WI38 (cell line): ENCODE measurements at regions not wholly inside any gene's neighbourhood (a gene's known extent, or its start where the extent isn't known, plus 50 kb on each side); places are given as distances from the start of the nearest gene placed in this dataset.

ENCODE experiments used
- H3K4me3 ChIP-seq: 2 replicates; pipeline ENCODE4 v1.5.1; 2011; ENCODE audit warnings: low read depth, mild to moderate bottlenecking, control low read depth, low read length
- TF ChIP-seq, protein P1 (sequence below): IDR thresholded peaks from 2 replicates; pipeline ENCODE4 v1.5.1; 2012; ENCODE audit warnings: low read depth, mild to moderate bottlenecking, control low read depth, low read length

DNA sequence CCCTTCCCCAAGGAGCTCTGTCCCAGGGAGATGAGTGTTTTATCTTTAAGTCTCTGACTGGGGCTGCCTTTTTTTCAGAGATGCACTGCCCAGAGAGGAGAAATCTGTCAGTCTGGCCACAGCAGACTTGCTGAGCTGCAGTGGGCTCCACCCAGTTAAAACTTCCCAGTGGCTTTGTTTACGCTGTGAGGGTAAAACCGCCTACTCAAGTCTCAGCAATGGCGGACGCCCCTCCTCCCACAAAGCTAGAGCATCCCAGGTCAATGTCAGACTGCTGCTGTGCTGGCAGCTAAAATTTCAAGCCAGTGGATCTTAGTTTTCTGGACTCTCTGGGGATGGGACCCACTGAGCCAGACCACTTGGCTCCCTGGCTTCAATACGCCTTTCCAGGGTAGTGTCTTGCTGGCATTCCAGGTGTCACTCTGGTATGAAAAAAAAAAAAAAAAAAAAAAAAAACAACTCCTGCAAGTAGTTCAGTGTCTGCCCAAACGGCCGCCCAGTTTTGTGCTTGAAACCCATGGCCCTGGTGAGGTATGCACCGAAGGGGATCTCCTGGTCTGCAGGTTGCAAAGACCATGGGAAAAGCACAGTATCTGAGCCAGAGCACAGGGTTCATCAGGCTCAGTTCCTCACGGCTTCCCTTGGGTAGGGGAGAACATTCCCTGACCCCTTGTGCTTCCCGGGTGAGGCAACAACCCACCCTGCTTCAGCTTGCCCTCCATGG, 1616.1 kb upstream of the ADGRL3 start:
- no peak overlapping the region for H3K4me3 ChIP-seq
- TF ChIP-seq, protein P1, sequence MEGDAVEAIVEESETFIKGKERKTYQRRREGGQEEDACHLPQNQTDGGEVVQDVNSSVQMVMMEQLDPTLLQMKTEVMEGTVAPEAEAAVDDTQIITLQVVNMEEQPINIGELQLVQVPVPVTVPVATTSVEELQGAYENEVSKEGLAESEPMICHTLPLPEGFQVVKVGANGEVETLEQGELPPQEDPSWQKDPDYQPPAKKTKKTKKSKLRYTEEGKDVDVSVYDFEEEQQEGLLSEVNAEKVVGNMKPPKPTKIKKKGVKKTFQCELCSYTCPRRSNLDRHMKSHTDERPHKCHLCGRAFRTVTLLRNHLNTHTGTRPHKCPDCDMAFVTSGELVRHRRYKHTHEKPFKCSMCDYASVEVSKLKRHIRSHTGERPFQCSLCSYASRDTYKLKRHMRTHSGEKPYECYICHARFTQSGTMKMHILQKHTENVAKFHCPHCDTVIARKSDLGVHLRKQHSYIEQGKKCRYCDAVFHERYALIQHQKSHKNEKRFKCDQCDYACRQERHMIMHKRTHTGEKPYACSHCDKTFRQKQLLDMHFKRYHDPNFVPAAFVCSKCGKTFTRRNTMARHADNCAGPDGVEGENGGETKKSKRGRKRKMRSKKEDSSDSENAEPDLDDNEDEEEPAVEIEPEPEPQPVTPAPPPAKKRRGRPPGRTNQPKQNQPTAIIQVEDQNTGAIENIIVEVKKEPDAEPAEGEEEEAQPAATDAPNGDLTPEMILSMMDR, result no peak

DNA sequence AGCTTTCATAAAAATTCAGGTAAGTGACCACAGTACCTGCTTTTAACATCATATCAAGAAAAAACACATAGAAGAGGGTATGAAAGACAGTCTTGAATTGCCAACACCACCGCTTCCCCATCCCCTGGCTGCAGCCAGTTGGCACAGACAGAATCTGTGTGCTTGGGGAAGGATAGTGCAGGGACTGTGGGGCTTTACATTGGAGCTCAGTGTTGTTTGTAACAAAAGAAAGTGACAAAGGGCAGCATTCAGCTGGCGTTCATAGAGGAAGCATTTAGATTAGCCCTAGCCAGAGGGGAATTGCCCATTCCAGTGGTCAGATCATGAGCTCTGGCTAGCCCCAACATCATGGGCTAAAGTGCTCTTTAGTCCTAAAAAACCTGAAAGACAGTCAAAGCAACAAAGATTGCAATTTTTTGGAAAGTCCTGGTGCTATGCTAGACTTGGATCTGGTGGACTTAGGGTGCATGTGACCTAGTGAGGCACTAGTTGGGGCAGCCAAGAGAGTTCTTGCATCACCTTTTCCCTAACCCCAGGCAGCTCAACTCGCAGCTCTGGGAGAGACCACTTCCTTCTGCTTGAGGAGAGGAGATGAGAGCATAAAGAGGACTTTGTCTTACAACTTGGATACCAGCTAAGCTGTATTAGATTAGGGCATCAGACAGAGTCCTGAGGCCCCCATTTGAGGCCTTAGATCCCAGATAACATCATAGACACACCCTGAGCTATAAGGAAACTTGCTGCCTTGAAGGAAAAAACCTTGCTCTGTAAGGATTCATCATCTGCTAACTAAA, 1602.4 kb upstream of the ADGRL3 start:
- no peak overlapping the region for H3K4me3 ChIP-seq
- TF ChIP-seq, protein P1, result no peak

DNA sequence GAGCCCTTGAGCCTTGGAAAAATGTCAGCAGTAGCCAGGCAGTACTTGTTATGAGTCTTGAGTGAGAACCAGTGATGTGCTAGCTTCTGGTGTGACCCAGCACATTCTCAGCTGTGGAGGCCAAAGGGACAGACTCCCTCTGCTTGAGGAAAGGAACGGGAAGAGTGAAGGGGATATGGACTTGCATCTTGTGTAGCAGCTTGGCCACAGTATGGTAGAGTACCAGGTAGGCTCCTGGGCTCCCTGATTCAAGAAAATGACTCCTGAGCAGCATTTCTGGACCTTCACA, 1601.9 kb upstream of the ADGRL3 start:
- TF ChIP-seq, protein P1, result no peak
- H3K4me3 ChIP-seq, result no peak overlapping the region

DNA sequence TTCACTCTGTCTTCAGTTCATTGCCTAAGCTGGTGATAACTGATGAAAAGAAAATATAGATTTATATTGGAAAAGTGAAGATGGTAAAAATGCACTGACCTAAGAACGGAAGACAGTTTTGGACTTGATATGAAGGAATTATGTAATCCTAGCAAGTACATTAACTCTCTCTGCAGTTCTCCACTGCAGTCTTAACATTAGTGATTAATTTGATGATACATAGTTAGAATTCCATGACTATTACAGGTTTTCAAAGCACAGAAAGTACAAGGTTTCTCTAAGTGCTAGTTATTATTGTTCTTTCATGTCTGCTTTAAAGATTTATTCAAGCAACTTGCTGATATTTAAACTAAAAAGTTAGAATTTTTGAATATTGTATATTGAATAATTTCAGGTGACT, 1591.7 kb upstream of the ADGRL3 start:
- H3K4me3 ChIP-seq, result no peak overlapping the region
- TF ChIP-seq, protein P1, result no peak

DNA sequence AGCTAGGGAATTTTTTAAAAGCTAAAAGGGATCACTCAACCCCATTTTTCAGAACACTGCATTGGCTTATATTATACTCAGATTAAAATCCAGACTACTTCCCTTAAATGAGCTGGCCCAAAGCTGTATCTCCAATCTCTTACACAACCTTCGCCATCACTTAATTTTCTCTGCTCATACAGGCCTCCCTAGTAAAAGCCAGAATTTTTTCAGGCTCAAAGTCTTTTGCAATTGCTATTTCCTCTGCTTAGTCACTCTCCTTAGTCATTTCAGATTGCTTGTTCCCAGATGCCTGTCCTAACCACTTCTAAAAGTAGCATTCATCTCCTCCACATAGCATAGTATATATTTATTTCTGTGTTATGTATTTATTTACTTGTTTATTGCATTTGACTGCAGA, 1587.9 kb upstream of the ADGRL3 start:
- H3K4me3 ChIP-seq, result no peak overlapping the region
- TF ChIP-seq, protein P1, result no peak

DNA sequence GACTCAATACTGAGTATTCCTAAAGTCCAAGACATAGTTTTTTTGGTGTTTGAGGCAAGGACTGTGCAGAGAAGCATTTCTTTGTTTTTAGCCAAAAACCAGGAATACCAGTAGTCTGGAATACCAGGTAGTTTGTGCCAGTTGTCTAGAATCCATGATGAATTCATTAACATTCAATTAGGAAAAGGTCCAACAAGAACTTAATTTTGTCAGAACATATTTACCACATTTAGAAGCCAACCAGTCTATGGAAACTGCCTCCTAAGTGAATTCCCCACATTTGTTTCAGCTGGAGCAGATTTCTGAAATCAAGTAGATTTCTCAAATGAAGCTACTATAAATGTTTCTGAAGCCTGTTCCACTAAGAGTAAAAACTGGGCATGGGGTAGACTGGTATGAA, 1584.8 kb upstream of the ADGRL3 start:
- TF ChIP-seq, protein P1, result no peak

DNA sequence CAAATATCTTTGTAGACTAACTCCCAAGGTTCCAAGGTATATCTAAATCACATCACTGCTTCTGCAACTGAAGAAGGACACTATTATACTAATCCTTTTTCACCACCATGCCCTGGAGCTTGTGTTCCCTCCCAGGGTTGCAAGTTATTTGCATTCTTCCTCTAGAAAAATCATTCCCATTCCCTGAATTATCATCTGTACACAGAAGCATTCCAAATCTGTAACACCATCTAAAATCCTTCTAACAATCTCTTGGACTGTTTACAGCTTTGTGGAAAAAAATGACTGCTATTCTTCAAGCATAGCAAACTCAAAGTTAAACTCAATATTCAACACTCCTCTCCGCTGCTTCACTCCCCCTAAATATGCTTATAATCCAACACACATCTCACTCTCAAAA, 1570.8 kb upstream of the ADGRL3 start:
- H3K4me3 ChIP-seq, result no peak overlapping the region
- TF ChIP-seq, protein P1, result no peak

More for the DNA sequence above, 1584.8 kb upstream of the ADGRL3 start:
- no peak overlapping the region for H3K4me3 ChIP-seq
